OCI-LY7 (cell line): ENCODE measurements at regions not wholly inside any gene's neighbourhood (a gene's known extent, or its start where the extent isn't known, plus 50 kb on each side); places are given as distances from the start of the nearest gene placed in this dataset.

Experiments
- EZH2phosphoT487 ChIP-seq: fragments of 200-600 bp; sonication (generic); IDR thresholded peaks from 2 replicates; pipeline ENCODE4 v1.6.1; 2018; ENCODE audit warnings: low read depth, borderline replicate concordance, mild to moderate bottlenecking, mixed run types, antibody characterized with exemption, low read length, moderate library complexity, mixed read lengths
- TF ChIP-seq, protein P1 (sequence below): fragments of 200-600 bp; sonication (generic); conservative IDR thresholded peaks from 2 replicates; pipeline ENCODE4 v1.5.1; 2014; ENCODE audit warnings: mild to moderate bottlenecking, antibody characterized with exemption, low read length, moderate library complexity, mixed read lengths

DNA sequence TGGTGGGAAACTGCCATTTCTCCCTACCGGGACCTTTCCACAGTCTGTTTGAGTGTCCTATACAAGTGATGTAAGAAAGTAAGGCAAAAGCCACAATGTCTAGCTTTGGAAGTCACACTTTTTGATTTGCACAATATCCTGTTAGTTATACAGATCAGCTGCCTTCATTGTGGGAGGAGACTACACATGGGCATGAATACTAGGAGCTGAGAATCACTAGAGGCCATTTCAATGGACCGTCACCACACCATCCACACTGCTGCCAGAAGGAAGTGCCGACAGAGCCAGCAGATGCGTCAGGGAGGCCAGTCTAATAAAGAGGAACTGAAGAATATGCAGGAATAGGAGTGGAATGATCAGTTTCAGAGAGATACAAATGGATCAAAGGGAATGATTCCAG lies 65.8 kb downstream of the SCN11A start:
- TF ChIP-seq, protein P1, sequence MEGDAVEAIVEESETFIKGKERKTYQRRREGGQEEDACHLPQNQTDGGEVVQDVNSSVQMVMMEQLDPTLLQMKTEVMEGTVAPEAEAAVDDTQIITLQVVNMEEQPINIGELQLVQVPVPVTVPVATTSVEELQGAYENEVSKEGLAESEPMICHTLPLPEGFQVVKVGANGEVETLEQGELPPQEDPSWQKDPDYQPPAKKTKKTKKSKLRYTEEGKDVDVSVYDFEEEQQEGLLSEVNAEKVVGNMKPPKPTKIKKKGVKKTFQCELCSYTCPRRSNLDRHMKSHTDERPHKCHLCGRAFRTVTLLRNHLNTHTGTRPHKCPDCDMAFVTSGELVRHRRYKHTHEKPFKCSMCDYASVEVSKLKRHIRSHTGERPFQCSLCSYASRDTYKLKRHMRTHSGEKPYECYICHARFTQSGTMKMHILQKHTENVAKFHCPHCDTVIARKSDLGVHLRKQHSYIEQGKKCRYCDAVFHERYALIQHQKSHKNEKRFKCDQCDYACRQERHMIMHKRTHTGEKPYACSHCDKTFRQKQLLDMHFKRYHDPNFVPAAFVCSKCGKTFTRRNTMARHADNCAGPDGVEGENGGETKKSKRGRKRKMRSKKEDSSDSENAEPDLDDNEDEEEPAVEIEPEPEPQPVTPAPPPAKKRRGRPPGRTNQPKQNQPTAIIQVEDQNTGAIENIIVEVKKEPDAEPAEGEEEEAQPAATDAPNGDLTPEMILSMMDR = no peak
- no peak for TF ChIP-seq EZH2phosphoT487
